HG02885 (cell line): ENCODE measurements at regions not wholly inside any gene's neighbourhood (a gene's known extent, or its start where the extent isn't known, plus 50 kb on each side); places are given as distances from the start of the nearest gene placed in this dataset.
"Not testable (repeated sequence)": the region's sequence is repeated elsewhere in the genome, so short reads cannot be mapped to it uniquely, and the experiment has no call there.

Experiments used
- ATAC-seq: cut with Tn5 transposase; IDR thresholded peaks from one replicate; pipeline ENCODE4 v1.9.1; 2021; ENCODE audit warnings: mild to moderate bottlenecking; ENCODE audit not compliant: unreplicated experiment, poor library complexity

DNA sequence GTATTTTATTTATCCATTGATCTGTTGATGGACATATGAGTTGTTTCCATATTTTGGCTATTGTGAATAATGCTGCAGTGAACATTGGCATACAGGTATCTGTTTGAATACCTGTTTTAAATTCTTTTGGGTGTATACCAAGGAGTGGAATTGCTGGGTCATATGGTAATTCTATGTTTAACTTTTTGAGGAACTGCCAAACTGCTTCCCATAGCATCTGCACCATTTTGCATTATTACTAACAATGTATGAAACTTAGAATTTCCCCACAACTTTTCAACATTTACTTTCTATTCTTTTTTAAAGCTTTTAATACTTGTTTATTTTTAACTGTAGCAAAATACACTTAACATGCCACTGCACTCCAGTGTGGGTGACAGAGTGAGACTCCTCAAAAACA is 57.0 kb upstream of the MSN start:
- no peak for ATAC-seq

DNA sequence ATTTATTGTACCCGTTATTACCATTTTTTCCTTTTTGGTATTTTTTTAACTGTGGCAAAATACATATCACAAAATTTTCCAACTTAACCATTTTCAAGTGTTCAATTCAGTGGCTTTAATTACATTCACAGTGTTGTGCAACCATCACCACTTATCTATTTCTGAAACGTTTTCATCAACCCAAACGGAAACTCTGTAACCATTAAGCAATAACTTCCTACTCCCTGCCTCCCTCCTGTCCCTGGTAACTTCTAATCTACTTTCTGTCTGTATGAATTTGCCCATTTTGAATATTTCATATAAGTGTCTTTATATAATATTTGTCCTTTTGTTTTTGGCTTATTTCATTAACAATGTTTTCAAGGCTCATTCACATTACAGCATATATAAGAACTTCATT is 57.4 kb upstream of the MSN start:
- no peak for ATAC-seq

DNA sequence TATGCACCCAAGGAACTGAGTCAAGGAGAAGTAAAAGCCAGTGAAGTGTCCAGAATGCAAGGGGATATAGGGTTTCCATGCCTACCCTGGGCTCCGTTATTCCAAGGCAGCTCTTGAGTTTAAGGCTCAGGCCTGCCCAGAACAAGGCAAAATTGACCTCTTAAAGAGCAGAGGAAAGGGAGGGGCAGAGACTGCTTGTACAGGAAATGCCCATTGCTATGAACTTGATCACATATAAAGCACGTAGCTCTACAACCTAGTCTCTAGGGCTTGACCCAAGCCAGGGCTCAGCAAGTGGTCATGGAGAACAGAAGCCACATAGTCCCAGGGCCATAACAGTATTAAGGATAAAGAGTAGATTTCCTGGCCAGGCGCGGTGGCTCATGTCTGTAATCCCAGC is 58.2 kb upstream of the MSN start:
- no peak for ATAC-seq

DNA sequence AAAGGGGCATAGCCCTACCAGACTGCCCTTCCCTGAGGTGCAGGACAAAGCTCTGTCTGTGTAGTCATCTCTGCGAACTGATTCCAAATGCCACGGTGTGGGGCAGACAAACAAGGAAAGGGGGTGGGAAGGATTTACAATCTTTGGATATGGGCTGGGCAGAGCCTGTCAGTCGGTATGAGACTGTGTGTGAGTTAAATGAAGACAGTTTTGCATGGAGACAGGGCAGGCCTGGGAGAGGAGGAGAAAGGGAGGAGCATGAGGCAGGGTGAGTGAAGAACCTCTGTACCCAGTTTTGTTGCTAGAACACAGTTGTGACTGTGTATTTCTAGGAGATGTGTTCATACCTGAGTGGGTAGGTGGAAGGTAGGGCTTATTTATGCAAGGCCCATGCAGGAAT is 59.4 kb upstream of the MSN start:
- ATAC-seq = no peak

DNA sequence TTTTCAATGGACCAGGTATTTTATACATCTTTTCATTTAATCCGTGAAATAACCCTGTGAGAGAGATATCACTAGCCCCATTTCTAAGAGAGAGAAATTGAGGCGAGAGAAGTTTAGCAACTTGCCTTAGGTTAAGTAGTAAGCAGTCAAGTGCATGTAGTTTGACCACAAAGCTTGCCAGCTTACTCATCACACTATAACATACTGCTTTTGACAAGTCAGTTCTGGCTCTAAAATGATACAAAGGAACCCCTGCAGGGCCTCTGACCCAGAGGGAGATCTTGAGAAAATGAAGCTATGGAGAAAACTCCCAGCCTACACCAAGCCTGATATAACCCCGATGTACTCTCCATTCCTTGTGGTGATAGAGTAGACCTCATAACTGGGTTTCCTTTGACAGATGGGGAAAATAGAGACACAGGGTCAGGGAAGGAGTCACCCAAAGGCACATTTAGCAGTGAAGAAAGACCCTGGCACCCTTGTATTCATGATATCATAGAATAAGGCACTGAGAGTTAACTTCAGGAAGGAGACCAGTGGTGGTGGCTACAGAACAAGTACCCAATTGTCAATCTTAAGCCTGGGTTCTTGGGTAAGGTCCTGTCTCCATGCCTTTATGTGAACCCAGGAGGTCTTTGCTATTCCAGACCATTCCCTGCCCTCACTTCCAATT is 60.2 kb upstream of the MSN start:
- peak; percentile 67 for ATAC-seq

DNA sequence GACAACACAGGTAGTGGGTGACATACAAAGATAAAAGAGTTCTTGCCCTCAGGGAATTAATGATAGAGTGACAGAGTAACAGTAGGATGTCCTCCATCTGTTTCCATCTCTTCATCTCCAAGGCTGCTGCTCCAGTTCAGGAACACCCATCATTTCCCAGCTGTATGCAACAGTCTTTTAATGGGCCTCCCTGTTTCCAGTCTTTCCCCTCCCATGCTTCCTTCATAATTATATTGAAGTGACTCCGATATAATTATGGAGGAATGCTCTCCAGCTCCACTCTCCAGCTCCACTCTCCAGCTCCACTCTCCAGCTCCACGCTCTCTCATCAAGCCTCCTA is 65.3 kb upstream of the MSN start:
- ATAC-seq = no peak

DNA sequence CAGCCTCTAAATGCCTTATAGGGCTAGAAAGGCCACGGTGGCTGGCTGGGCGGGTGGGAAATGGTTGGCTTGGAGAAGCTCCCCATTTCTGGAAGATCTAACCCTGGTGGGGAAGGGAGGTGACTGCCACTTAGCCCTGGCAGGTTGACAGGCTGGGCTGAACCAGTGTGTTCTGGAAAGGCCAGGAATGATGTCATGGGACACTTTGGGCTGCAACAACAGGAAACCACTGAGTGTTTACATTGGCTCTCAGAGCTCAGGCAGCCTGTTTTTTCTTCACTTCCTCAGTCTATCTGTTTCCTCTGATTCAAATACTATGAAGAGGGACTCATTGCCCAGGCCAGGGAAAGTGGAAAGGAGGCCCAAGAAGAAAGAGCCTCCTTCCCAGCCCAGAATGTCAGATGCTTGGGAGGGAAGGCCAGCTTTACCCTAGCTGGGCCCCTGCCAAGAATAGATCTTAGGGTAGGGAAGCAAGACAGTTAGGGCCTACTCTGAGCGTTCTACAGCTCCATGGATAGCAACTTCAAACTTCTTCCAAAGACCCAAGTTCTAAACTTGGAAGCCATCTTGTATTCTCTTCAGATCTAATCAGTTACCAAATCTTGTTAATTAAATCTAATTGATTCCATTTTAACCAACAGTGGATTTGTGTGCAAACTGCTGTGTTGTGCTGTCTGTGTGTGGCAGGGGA is 65.8 kb upstream of the MSN start:
- ATAC-seq = peak; percentile 69

DNA sequence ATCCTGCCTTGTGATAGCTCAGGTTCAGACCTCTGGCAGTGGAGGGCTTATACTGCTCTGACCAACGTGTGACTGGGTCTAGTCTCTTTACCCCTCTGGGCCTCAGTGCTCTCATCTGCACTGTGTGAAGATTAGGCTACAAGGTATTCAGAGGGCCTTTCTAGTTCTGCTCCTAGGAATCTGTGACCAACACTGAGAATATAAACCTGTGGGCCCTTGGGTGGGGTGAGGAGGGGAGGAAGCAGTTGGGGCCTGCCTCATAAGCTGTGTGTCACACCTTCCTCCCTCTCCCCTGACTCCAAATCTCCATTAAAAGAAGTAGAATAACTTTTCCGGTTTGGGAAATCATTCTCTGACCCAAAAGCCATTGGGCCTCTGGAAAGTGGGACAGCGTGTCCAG is 66.3 kb upstream of the MSN start:
- ATAC-seq = no peak

DNA sequence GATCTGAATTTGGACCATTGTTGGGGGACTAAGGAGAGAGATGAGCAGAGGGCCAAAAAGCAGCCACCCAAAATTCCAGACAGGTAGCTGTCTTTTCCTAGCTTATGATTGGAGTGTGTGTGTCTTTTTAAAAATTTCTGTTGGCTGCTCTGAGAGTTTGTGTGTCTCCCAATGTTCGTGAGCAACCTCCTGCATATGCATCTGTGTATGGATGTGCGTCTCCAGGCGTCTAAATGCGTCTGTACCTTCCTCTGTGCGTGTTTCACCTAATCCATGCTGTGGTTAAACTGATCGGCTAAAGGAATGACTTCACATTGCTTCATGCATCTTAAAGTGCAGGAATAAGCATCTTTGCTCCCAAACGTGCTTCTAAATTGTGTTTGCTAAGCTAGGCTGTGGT is 65.5 kb upstream of the LAS1L start:
- ATAC-seq = no peak

DNA sequence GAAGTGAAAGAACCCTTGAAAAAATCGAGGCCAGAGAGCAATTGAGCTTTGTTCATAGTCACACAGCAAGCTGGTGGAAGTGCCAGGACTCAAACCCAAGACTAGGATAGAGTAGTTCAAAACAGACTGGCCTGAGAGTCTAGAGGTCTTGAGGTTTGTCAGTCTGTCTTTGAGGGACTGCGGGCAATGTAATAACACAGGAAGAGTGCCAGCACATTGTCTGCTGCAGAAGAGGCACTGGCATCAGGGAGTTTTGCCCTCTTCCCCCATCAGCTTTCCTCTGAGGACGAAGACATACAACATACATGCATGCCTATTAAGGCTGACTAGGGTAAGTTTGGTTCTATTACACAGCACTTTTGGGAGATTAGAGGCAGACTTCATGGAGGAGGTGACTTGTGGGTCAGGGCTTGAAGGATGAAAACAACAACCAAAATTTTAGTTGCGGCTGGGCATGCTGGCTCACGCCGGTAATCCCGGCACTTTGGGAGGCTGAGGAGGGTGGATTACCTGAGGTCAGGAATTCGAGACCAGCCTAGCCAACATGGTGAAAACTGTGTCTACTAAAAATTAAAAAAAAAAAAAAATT is 64.1 kb upstream of the LAS1L start:
- ATAC-seq = no peak

DNA sequence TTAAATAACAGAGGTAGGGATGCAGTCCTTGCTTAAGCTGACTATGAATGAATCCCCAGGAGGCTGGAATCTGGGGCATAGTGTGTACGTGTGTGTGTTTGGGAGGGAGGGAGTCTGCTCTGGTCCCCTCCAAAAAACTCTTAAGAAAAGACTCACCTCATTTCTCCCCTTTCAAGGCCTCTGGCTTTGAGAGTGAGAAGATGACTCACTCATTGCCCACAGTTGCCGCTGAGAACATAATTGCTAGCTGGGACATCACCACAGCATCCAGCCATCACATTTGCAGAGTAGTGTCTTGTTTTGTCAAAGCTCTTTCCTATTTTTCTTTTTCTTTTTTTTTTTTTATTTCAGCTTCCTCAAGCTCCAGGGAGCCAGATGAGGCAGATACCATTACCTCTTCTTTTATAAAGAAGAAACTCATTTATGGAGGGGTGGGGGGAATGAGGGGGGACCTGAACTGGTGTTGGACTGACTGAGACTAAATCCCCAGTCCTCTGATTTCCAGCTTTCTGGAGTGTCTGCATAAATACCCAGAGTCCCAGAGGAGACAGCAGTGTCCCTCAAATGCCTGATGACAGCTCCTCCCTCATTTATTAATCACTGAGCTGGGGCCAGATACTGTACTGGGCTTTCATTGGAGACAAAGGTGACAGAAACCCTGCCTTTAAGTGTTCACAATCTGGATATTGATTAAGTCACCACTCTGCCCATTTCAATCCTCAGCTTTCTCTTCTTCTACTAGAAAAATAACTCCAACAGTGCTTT is 61.9 kb upstream of the LAS1L start:
- peak; percentile 64 for ATAC-seq

DNA sequence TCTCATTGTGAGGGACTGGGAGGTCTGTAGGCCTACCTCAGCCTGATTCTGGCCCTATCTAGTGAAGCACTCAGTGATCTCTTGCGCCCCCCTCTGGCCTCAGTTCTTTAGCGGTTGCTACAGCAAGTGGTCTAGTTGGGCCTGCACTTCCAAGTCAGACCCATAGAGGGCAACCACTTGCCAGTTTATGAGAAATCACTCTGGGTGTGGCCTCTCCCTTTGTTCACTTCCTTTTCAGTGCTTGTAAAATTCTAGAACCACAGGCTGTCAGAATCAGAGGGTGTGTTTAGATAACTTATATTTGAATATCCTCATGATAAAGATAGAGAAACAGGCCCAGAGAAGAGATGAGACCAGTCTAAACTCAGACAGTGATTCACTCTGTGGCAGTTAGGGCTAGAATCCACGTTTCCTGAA is 60.9 kb upstream of the LAS1L start:
- peak; percentile 86 for ATAC-seq

DNA sequence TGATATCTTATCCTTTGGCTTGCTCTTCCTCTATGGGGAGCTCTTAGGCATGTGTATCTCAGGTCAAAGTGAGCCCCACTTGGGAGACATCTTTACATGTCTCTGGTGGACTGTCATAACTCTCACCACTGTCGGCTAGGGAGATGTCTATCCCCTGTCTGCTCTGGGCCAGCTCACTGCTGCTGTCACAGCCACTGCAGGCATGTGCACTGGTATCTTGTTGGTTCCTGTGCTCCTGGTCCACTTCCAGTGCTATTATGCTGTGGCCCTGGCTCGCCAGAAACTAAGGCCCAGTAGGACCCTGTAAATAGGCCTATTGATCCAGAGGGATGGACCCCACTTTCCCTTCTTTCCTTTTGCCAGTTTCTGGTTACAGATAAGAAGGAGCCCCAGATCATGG is 56.6 kb upstream of the LAS1L start:
- ATAC-seq = no peak

DNA sequence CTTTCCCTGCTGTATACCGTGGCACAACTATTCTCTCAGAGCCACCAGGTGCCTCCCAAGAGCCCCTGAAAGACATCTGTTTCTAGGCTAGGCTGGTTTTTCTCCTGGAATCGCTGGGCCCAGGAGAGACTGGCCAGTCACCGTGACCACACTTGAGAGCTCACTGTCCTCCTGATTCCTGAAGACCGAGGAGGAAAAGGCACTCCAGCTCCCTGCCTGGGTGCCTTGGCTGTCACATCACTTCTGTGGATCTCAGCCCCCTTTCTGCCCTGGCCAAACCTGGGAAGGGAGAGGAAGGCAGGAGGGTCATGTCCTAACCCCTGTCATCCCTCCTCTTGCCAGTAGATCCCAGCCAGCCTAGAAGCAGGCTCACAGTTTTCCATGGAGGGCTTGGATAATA is 54.7 kb upstream of the LAS1L start:
- no peak for ATAC-seq

DNA sequence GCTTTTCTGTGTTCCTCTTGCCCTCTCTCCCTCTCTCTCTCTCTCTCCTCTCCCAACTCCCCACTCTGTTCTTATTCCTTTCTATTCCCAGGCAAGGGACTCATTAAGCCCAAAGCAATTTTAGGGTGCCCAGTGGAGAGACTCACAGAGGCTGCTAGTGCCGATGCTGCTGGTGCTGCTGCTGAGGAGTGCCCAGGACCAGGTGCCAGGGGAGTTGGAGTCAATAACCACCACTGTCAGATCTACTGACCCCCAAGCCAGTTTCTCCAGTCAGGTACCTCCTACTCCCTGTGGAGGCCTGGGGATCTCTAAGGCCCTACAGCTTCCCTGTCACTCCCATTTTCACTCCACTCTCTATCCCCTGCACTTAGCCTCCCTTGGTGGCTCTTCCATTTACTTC is 54.2 kb upstream of the LAS1L start:
- ATAC-seq = no peak

DNA sequence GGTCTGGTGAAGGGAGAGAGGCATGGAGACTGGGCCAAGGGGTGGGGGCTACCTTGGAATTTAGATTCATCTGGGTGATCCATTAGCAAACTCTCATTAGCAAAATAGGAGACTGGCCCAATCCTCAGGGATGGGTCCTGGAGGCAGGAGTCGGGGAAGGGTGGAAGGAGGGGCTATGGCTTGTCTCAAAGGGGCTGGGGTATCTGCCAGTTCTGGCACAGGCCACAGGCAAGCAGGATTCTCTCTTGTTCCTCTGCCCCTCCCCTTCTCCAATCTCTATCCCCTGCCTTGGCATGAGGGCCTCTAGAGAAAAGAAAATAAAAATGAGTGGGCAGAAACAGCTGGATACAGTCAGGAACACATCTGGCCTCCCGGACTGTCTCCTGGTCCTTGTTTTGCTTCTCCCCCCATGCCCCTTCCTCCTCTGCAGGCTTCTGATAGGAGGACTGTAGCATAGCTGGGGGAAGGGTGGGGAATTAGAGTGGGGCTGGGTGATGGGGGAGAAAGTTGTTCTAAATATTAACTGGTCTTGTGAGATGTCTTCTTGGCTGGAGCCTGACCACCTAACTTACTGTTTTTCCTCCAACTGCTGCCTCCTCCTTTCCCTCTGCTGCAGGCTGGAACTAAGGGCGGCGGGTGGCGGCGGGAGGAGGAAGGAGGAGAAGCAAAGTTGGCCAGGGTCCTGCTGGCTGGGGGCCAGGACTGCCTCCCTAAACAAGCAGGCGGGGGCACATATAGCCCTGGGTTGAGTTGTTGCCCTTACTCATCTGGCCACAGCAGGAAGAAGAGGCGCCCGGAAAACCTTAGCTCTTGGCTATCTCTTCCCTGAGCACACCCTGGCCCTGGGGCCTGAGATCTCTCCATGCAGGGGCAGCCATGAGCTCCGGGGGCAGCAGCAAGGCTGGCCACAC is 53.3 kb upstream of the LAS1L start:
- no peak for ATAC-seq

DNA sequence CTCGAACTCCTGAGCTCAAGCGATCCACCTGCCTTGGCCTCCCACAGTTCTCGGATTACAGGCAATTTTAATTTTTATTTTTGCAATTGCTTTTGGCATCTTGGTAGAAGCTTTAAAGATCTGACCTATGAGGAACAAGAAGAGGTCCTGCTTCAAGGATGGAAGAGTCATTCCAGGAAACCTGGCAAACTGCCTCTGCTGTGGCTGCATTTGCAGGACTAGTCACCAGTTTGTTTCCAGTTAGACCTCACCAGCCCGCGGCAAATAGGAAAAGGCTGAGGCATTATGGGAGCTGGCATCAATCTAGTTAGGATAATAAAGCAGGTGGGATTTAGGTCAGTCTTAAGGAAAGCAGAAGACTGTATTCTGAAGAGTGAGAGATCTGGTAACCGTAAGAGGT is 51.9 kb upstream of the LAS1L start:
- no peak for ATAC-seq

DNA sequence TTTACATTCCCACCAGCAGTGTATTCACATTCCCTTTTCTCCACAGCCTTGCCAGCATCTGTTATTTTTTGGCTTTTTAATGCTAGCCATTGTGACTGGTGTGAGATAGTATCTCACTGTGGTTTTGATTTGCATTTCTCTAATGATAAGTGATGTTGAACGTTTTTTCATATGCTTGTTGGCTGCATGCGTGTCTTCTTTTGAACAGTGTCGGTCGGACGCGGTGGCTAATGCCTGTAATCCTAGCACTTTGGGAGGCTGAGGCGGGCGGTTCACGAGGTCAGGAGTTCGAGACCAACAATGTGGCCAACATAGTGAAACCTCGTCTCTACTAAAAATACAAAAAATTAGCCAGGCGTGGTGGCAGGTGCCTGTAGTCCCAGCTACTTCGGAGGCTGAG is 50.6 kb upstream of the LAS1L start:
- not testable (repeated sequence) for ATAC-seq
